ENCODE measurements at regions not wholly inside any gene's neighbourhood (a gene's known extent, or its start where the extent isn't known, plus 50 kb on each side); places are given as distances from the start of the nearest gene placed in this dataset.

GRCh38 chr14:71290301-71290700 lies 383.0 kb downstream of the PCNX1 start:
- ChIA-PET CTCF (interaction anchor here (0.7 kb wide), 1 partner anchor 104 kb away, joined by 4 read pairs; no protein-coding TSS in a partner anchor), POLR2A (no interaction called here)
- DNase-seq (ENCODE audit: low spot score) (no peak), ATAC-seq (no peak)
- Mint-ChIP-seq H3K27me3 (ENCODE audit: low read depth) (no peaks in the 10 kb centered on the region; the same call in 1 of the 2 replicates), H3K4me1 (peaks cover 8% of the 10 kb centered on the region), H3K27ac (no peak overlapping the region), H3K4me3 (no peak overlapping the region), H3K36me3 (peaks cover 6% of the 10 kb centered on the region), H3K9me3 (peaks cover 13% of the 10 kb centered on the region)
- no peak for TF ChIP-seq TEAD4 (CRISPR knock-in tag; IDR thresholded peaks at IDR 0.05)
- TF ChIP-seq JAZF1 (CRISPR knock-in tag; IDR thresholded peaks at IDR 0.05), result no peak
- TF ChIP-seq PREB (CRISPR knock-in tag; IDR thresholded peaks at IDR 0.05; ENCODE audit: borderline replicate concordance), result no peak
- no peak for TF ChIP-seq MAX (CRISPR knock-in tag; IDR thresholded peaks at IDR 0.05)
- no peak for TF ChIP-seq ZNF232 (CRISPR knock-in tag; IDR thresholded peaks at IDR 0.05)
- no peak for TF ChIP-seq PRRX2 (CRISPR knock-in tag; IDR thresholded peaks at IDR 0.05)
- no peak for TF ChIP-seq FOXK1 (CRISPR knock-in tag; IDR thresholded peaks at IDR 0.05)
- no peak for TF ChIP-seq AFF4 (CRISPR knock-in tag; IDR thresholded peaks at IDR 0.05; ENCODE audit: borderline replicate concordance)
- no peak for TF ChIP-seq TEAD1 (CRISPR knock-in tag; IDR thresholded peaks at IDR 0.05)
- TF ChIP-seq SMAD4 (CRISPR knock-in tag; IDR thresholded peaks at IDR 0.05), result no peak
- TF ChIP-seq ZNF512 (CRISPR knock-in tag; IDR thresholded peaks at IDR 0.05; ENCODE audit: borderline replicate concordance), result no peak
- no peak for TF ChIP-seq KAT7 (CRISPR knock-in tag; IDR thresholded peaks at IDR 0.05; ENCODE audit: borderline replicate concordance)

- CTCF ChIA-PET, result no interaction called here
- no peaks in the 10 kb centered on the region for H3K27me3 Mint-ChIP-seq (ENCODE audit: low read depth)
- ATAC-seq (no peak), DNase-seq (ENCODE audit: low spot score) (no peak)
- POLR2A ChIA-PET, result no interaction called here
- peaks cover 4% of the 10 kb centered on the region; the same call in 1 of the 2 replicates for H3K36me3 Mint-ChIP-seq
- no peak overlapping the region for H3K4me3 Mint-ChIP-seq
- H3K4me1 Mint-ChIP-seq, result peaks cover 8% of the 10 kb centered on the region
- H3K9me3 Mint-ChIP-seq, result peaks cover 9% of the 10 kb centered on the region
- H3K27ac Mint-ChIP-seq, result no peak overlapping the region
- no peak for TF ChIP-seq GRHL2 (CRISPR knock-in tag; IDR thresholded peaks at IDR 0.05; ENCODE audit: insufficient replicate concordance, severe bottlenecking)
- no peak for TF ChIP-seq KAT7 (CRISPR knock-in tag; IDR thresholded peaks at IDR 0.05; ENCODE audit: borderline replicate concordance)
- no peak for TF ChIP-seq ATF3 (CRISPR knock-in tag; conservative IDR thresholded peaks at IDR 0.05)
- no peak for TF ChIP-seq NR1H2 (CRISPR knock-in tag; IDR thresholded peaks at IDR 0.05)
- TF ChIP-seq ZNF281 (CRISPR knock-in tag; IDR thresholded peaks at IDR 0.05), result no peak
- TF ChIP-seq RELA (CRISPR knock-in tag; IDR thresholded peaks at IDR 0.05; ENCODE audit: borderline replicate concordance), result no peak
- no peak for TF ChIP-seq AR (CRISPR knock-in tag; IDR thresholded peaks at IDR 0.05)
- TF ChIP-seq MAX (CRISPR knock-in tag; IDR thresholded peaks at IDR 0.05), result no peak
- no peak for TF ChIP-seq GABPB1 (CRISPR knock-in tag; IDR thresholded peaks at IDR 0.05)
- no peak for TF ChIP-seq SMAD3 (CRISPR knock-in tag; IDR thresholded peaks at IDR 0.05; ENCODE audit: borderline replicate concordance)
Observed at GRCh38 chr14:71290960-71291466, 383.8 kb downstream of the PCNX1 start.

Measured in WTC11 (cell line).